GM12878 (cell line): ENCODE measurements at regions not wholly inside any gene's neighbourhood (a gene's known extent, or its start where the extent isn't known, plus 50 kb on each side); places are given as distances from the start of the nearest gene placed in this dataset.

Experiments
- ATAC-seq: fragments of 200-7000 bp; cut with Tn5 transposase; 3 replicates; pipeline ENCODE4 v1.9.1; 2020; ENCODE audit warnings: mild to moderate bottlenecking, moderate library complexity
- BruUV-seq: library from RNA; stranded (reverse); fragments of 400-500 nt; replicated peaks from 2 replicates; lab custom pipeline; 2021; lab: Mats Ljungman, UMichigan
- CTCF ChIA-PET: fragments of 300-600 bp; sonication (Branson Sonifier 250); formaldehyde crosslinking; extraction: SDS; loops from one replicate; lab custom pipeline; 2021; ENCODE audit warnings: inconsistent platforms; lab: Yijun Ruan, JAX
- POLR2A ChIA-PET: fragments of 350-600 bp; formaldehyde crosslinking; extraction: SDS; loops from one replicate; lab custom pipeline; 2021; ENCODE audit warnings: inconsistent platforms; lab: Charles Lee
- RAD21 ChIA-PET: fragments of 300-600 bp; sonication (Branson Sonifier 250); formaldehyde crosslinking; loops from one replicate; lab custom pipeline; 2023; ENCODE audit warnings: antibody characterized with exemption; ENCODE audit not compliant: unreplicated experiment; lab: Charles Lee
- SMC1A ChIA-PET: fragments of 300-600 bp; sonication (Branson Sonifier 250); formaldehyde crosslinking; loops from one replicate; lab custom pipeline; 2023; ENCODE audit not compliant: unreplicated experiment, uncharacterized antibody; lab: Charles Lee
- DNase-seq: peaks from one replicate; pipeline ENCODE4 v3.0.0-alpha.2; 2011; ENCODE audit warnings: low read depth, low spot score
- FAIRE-seq: peaks from 3 replicates; lab custom pipeline; 2011; peaks lifted over from hg19 to GRCh38; lab: Jason Lieb, UNC
- H2AFZ ChIP-seq: 2 replicates; pipeline ENCODE4 v1.6.0; 2011; ENCODE audit warnings: low read depth, low read length, control low read depth; ENCODE audit not compliant: control insufficient read depth
- H3K27ac ChIP-seq: 2 replicates; pipeline ENCODE4 v1.5.1; 2011; ENCODE audit warnings: control low read depth; ENCODE audit not compliant: control insufficient read depth, insufficient read depth
- H3K27me3 ChIP-seq, 2 experiments: replicated peaks in 1 of 2; 2 replicates each; pipeline versions ENCODE4 v1.6.0 to v1.6.1; 2011; ENCODE audit warnings: low read length in 1 of 2; ENCODE audit not compliant: control insufficient read depth in 2 of 2, insufficient read depth in 2 of 2
- H3K36me3 ChIP-seq, 2 experiments: 2 replicates each; pipeline ENCODE4 v1.5.1; 2011; ENCODE audit warnings: low read length in 1 of 2; ENCODE audit not compliant: control insufficient read depth in 2 of 2, insufficient read depth in 2 of 2
- H3K4me1 ChIP-seq: 2 replicates; pipeline ENCODE4 v1.6.1; 2011; ENCODE audit warnings: mild to moderate bottlenecking, low read length, moderate library complexity, mixed read lengths; ENCODE audit not compliant: control insufficient read depth, insufficient read depth
- H3K4me2 ChIP-seq: 2 replicates; pipeline ENCODE4 v1.6.0; 2011; ENCODE audit warnings: control low read depth; ENCODE audit not compliant: control insufficient read depth, insufficient read depth
- H3K4me3 ChIP-seq: fragments of 200-600 bp; sonication (generic); 2 replicates; pipeline ENCODE4 v1.5.1; 2016
- H3K79me2 ChIP-seq: 2 replicates; pipeline ENCODE4 v1.6.0; 2011; ENCODE audit warnings: low read length; ENCODE audit not compliant: control insufficient read depth, insufficient read depth
- H3K9ac ChIP-seq: 2 replicates; pipeline ENCODE4 v1.8.0; 2011; ENCODE audit warnings: low read length, control low read depth, mixed read lengths; ENCODE audit not compliant: control insufficient read depth, insufficient read depth
- H3K9me3 ChIP-seq: replicated peaks from 3 replicates; pipeline ENCODE4 v1.5.1; 2011; ENCODE audit warnings: mild to moderate bottlenecking, low read length; ENCODE audit not compliant: control insufficient read depth, insufficient read depth
- H4K20me1 ChIP-seq: 2 replicates; pipeline ENCODE4 v1.6.0; 2011; ENCODE audit not compliant: control insufficient read depth, insufficient read depth
- CHD2 ChIP-seq: IDR thresholded peaks from 2 replicates; pipeline ENCODE4 v1.6.1; 2011; ENCODE audit warnings: low read depth, low read length, improper control_type of control experiment, borderline replicate concordance
- EGR1 ChIP-seq, 2 experiments: IDR thresholded peaks; 1 replicate in 1 of 2; 2 replicates in 1 of 2; pipeline ENCODE4 v1.6.1; 2011 to 2012; ENCODE audit warnings: low read depth in 2 of 2, low read length in 2 of 2, borderline replicate concordance in 1 of 2, mild to moderate bottlenecking in 1 of 2, moderate library complexity in 1 of 2
- KLF5 ChIP-seq: fragments of 450-650 bp; IDR thresholded peaks from 2 replicates; pipeline ENCODE4 v1.6.1; 2014; ENCODE audit warnings: mild to moderate bottlenecking; ENCODE audit not compliant: partially characterized antibody
- NKRF ChIP-seq: fragments of 450-650 bp; conservative IDR thresholded peaks from 2 replicates; pipeline ENCODE4 v1.6.1; 2017; ENCODE audit warnings: mild to moderate bottlenecking, moderate library complexity
- PAX5 ChIP-seq: IDR thresholded peaks from 2 replicates; pipeline ENCODE4 v1.6.1; 2011; ENCODE audit warnings: low read depth, low read length, borderline replicate concordance
- SMC3 ChIP-seq: IDR thresholded peaks from 2 replicates; pipeline ENCODE4 v1.6.1; 2011; ENCODE audit warnings: low read length, improper control_type of control experiment, borderline replicate concordance
- ZBED1 ChIP-seq: IDR thresholded peaks from 2 replicates; pipeline ENCODE4 v1.6.1; 2016; ENCODE audit warnings: borderline replicate concordance
- ZNF384 ChIP-seq: IDR thresholded peaks from 2 replicates; pipeline ENCODE4 v1.6.1; 2012; ENCODE audit warnings: low read depth, mild to moderate bottlenecking, low read length, improper control_type of control experiment, borderline replicate concordance
- ZSCAN29 ChIP-seq: fragments of 450-650 bp; IDR thresholded peaks from 2 replicates; pipeline ENCODE4 v1.6.1; 2017; ENCODE audit warnings: mild to moderate bottlenecking, moderate library complexity
- WGBS: methylation state at CpG from one replicate; pipeline ENCODE4 v1.1.6; 2016; ENCODE audit warnings: low lambda C conversion rate; ENCODE audit not compliant: insufficient replicate concordance, insufficient coverage; ENCODE audit errors: missing lambda C conversion rate; 5-methylcytosine and 5-hydroxymethylcytosine counted together
- in situ Hi-C: fragments of 300-500 bp; cut with MboI; formaldehyde crosslinking; loops from 9 replicates; pipeline ENCODE4 v1.14.3; 2018; ENCODE audit warnings: mixed read lengths
- intact Hi-C: fragments of 100-400 bp; cut with micrococcal nuclease; formaldehyde crosslinking; loops from one replicate; pipeline ENCODE4 v1.14.2; 2022; ENCODE audit not compliant: unreplicated experiment

- RAD21 ChIA-PET: no interaction called here
- no TSS peak for BruUV-seq
- ATAC-seq: no peak
- in situ Hi-C loops (no loop called here), intact Hi-C loops (no loop called here)
- H3K79me2 ChIP-seq: no peaks in the 10 kb centered on the region
- SMC1A ChIA-PET: no interaction called here
- no peaks in the 10 kb centered on the region for H3K4me1 ChIP-seq
- CTCF ChIA-PET: interaction anchor here (0.8 kb wide), 1 partner anchor 44 kb away, joined by 3 read pairs; no protein-coding TSS in a partner anchor
- H3K27ac ChIP-seq: no peak overlapping the region
- WGBS: 0% methylated on average over 2 of the region's 2 CpGs
- H3K4me2 ChIP-seq: no peak overlapping the region
- H3K9ac ChIP-seq: no peak overlapping the region
- no peaks in the 10 kb centered on the region for H3K36me3 ChIP-seq
- H2AFZ ChIP-seq: no peak overlapping the region
- no peak for TF ChIP-seq SMC3
- no peak for TF ChIP-seq ZSCAN29
- TF ChIP-seq, all 136 proteins: peak for 0
- DNase-seq (no peak), FAIRE-seq (no peak)
- Histone ChIP-seq H3K4me3 (no peak overlapping the region), H3K9me3 (no peaks in the 10 kb centered on the region), H3K27me3 (no peaks in the 10 kb centered on the region), H4K20me1 (no peaks in the 10 kb centered on the region)
- POLR2A ChIA-PET: no interaction called here
Observed at GRCh38 chr16:76696876-76697275, 419.7 kb downstream of the CNTNAP4 start.

GRCh38 chr16:76705892-76706291, 428.7 kb downstream of the CNTNAP4 start:
- ATAC-seq (0 out of 3 replicates have a peak, but pooled peaks have one; percentile 24), FAIRE-seq (no peak)

More at GRCh38 chr16:76705892-76706291, 428.7 kb downstream of the CNTNAP4 start:
- H3K79me2 ChIP-seq: no peaks in the 10 kb centered on the region
- no peak overlapping the region for H3K4me3 ChIP-seq
- H3K27ac ChIP-seq: no peak overlapping the region
- H3K27me3 ChIP-seq: no peaks in the 10 kb centered on the region
- ChIA-PET CTCF (no interaction called here), POLR2A (no interaction called here), RAD21 (no interaction called here), SMC1A (no interaction called here)
- no peaks in the 10 kb centered on the region for H3K9me3 ChIP-seq
- TF ChIP-seq EGR1 (IDR thresholded peaks at IDR 0.05; ENCODE audit: borderline replicate concordance in 1 of 2, low read depth in 2 of 2, low read length in 2 of 2): no peak
- TF ChIP-seq KLF5: no peak
- no peak for TF ChIP-seq ZBED1
- TF ChIP-seq PAX5: no peak
- TF ChIP-seq ZNF384: no peak
- no peak for TF ChIP-seq NKRF
- no peak for TF ChIP-seq CHD2
- H3K4me2 ChIP-seq: no peak overlapping the region
- no peaks in the 10 kb centered on the region for H4K20me1 ChIP-seq
- no TSS peak for BruUV-seq
- in situ Hi-C loops (no loop called here), intact Hi-C loops (no loop called here)
- no peak for DNase-seq
- H2AFZ ChIP-seq: no peak overlapping the region
- H3K4me1 ChIP-seq: no peaks in the 10 kb centered on the region
- no peak overlapping the region for H3K9ac ChIP-seq
- H3K36me3 ChIP-seq: no peaks in the 10 kb centered on the region
